ENCODE measurements at regions not wholly inside any gene's neighbourhood (a gene's known extent, or its start where the extent isn't known, plus 50 kb on each side); places are given as distances from the start of the nearest gene placed in this dataset.

DNA sequence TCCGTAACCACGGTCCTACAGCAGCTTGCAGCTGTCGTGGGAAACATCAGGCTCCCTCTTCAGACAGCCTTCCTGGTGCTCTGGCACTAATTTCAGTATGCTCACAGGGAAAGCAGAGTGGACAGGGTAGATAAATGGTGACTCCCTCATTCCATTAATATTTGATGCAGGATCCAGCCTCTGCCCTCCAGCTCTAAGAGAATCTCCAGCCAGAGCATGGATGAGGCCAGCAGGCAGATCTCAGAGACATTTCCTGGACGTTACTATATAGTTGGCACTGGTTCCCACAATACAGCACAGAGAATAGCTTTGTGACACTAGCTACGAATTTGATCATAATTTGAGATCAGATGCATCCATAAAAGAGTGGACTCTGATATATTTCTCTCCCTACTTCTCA is 341.4 kb downstream of the LIG4 start:
- H3K9me2 ChIP-seq (replicated peaks; ENCODE audit: insufficient read depth, low read length): no peaks in the 10 kb centered on the region
- H3K36me3 ChIP-seq (ENCODE audit: low read length): no peaks in the 10 kb centered on the region
- H3K4me3 ChIP-seq (ENCODE audit: insufficient read depth, low read length, poor library complexity, severe bottlenecking): no peak overlapping the region

DNA sequence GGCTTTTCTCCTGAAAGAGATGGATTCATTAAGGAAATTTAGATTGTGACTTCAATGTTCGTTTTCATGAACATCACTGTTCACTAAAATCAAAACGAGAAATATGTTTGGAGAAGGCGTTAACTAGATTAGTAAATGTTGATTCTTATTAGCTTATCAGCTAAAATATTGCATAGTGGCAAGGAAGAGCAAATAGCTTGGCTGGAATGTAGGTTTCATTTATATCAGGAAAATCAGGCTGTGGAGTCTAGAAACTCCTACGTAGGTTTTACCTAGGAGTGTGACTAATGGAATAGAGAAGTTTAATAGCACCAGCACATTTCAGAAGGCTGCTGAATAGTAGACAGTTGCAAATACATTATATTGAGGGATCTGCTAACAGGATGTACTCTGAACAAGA is 344.9 kb downstream of the LIG4 start:
- H3K4me2 ChIP-seq (ENCODE audit: low read depth, low read length, poor library complexity, severe bottlenecking): no peak overlapping the region
- no peaks in the 10 kb centered on the region for H3F3A ChIP-seq (ENCODE audit: insufficient read depth)
- H3K4me3 ChIP-seq (ENCODE audit: insufficient read depth, low read length, poor library complexity, severe bottlenecking): no peak overlapping the region
- H3K27ac ChIP-seq (ENCODE audit: low read depth, low read length): no peak overlapping the region
- no peaks in the 10 kb centered on the region for H3K27me3 ChIP-seq (ENCODE audit: low read length)
- no peak overlapping the region for H3K9ac ChIP-seq (ENCODE audit: low read length)
- no peaks in the 10 kb centered on the region for H3K79me2 ChIP-seq (ENCODE audit: insufficient read depth, low read length)
- H3K36me3 ChIP-seq (ENCODE audit: low read length): no peaks in the 10 kb centered on the region
- H4K20me1 ChIP-seq (ENCODE audit: low read depth, low read length): no peaks in the 10 kb centered on the region
- no peak overlapping the region for H2AFZ ChIP-seq (ENCODE audit: low read depth, low read length, severe bottlenecking)
- no peaks in the 10 kb centered on the region for H3K9me2 ChIP-seq (replicated peaks; ENCODE audit: insufficient read depth, low read length)
- TF ChIP-seq, protein P1, sequence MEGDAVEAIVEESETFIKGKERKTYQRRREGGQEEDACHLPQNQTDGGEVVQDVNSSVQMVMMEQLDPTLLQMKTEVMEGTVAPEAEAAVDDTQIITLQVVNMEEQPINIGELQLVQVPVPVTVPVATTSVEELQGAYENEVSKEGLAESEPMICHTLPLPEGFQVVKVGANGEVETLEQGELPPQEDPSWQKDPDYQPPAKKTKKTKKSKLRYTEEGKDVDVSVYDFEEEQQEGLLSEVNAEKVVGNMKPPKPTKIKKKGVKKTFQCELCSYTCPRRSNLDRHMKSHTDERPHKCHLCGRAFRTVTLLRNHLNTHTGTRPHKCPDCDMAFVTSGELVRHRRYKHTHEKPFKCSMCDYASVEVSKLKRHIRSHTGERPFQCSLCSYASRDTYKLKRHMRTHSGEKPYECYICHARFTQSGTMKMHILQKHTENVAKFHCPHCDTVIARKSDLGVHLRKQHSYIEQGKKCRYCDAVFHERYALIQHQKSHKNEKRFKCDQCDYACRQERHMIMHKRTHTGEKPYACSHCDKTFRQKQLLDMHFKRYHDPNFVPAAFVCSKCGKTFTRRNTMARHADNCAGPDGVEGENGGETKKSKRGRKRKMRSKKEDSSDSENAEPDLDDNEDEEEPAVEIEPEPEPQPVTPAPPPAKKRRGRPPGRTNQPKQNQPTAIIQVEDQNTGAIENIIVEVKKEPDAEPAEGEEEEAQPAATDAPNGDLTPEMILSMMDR (IDR thresholded peaks at IDR 0.05; ENCODE audit: insufficient read depth, low read length, poor library complexity, severe bottlenecking): no peak
- no peak for TF ChIP-seq EZH2phosphoT487 (conservative IDR thresholded peaks at IDR 0.05; ENCODE audit: low read length)
- no peaks in the 10 kb centered on the region for H3K9me3 ChIP-seq (ENCODE audit: insufficient read depth, low read length)

More for the DNA sequence above, 341.4 kb downstream of the LIG4 start:
- Histone ChIP-seq H4K20me1 (ENCODE audit: low read depth, low read length) (no peaks in the 10 kb centered on the region), H3K4me2 (ENCODE audit: low read depth, low read length, poor library complexity, severe bottlenecking) (no peak overlapping the region), H3K27ac (ENCODE audit: low read depth, low read length) (no peak overlapping the region), H3K9me3 (ENCODE audit: insufficient read depth, low read length) (no peaks in the 10 kb centered on the region), H3K27me3 (ENCODE audit: low read length) (no peaks in the 10 kb centered on the region), H3F3A (ENCODE audit: insufficient read depth) (no peaks in the 10 kb centered on the region), H2AFZ (ENCODE audit: low read depth, low read length, severe bottlenecking) (no peak overlapping the region), H3K9ac (ENCODE audit: low read length) (no peak overlapping the region), H3K79me2 (ENCODE audit: insufficient read depth, low read length) (no peaks in the 10 kb centered on the region)
- TF ChIP-seq, protein P1 (IDR thresholded peaks at IDR 0.05; ENCODE audit: insufficient read depth, low read length, poor library complexity, severe bottlenecking): no peak
- no peak for TF ChIP-seq EZH2phosphoT487 (conservative IDR thresholded peaks at IDR 0.05; ENCODE audit: low read length)

DNA sequence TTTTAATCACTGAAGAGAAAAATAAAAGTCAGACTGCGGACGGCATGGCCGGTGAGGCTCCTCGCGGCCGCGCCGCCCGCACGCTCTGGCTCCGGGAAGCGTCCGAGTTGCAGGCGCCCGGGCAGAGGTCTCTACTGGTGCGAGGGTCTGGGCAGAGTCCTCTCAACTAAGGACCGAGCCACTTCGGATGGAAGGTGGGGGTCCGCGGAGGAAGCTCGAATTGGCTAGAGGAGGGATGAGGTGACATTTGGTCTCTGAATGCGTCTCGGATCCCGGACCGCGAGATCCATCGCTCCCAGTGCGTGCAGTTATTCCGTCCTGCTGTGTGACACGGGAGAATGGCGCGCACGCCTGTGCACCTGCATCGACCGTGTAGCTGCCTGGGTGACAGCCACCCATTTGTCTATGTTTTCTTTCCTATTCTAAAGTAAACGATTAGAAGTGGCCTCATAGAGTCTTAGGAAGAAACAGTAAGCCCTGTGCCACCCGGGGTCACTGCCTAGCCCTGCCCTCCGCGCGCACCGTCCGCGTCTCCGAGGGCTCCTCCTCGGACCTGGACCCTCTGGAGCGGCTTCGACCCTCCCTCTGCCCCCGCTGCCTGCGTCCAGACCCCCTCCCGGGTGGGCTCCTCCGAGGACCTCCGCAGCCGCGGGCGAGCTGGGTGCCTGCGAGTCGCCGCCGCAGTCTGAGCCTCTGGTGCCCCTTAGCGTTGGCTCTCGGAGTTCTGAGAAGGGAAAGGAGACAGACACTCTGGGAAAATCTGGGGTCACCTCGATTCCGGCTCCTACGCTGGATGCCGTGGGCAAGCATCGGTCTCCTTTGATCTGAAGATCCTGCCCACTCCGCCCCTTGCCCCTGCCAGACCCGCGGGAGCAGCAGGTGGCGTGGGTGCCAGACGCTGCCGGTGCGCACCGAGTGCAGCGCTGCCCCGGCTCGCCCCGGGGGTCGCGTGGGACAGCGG is 347.4 kb downstream of the LIG4 start:
- Histone ChIP-seq H3K27me3 (ENCODE audit: low read length) (no peaks in the 10 kb centered on the region), H3K36me3 (ENCODE audit: low read length) (no peaks in the 10 kb centered on the region), H3K9me2 (replicated peaks; ENCODE audit: insufficient read depth, low read length) (no peaks in the 10 kb centered on the region), H2AFZ (ENCODE audit: low read depth, low read length, severe bottlenecking) (no peak overlapping the region), H3K9ac (ENCODE audit: low read length) (no peak overlapping the region), H3K79me2 (ENCODE audit: insufficient read depth, low read length) (no peaks in the 10 kb centered on the region), H3K4me2 (ENCODE audit: low read depth, low read length, poor library complexity, severe bottlenecking) (no peak overlapping the region), H3F3A (ENCODE audit: insufficient read depth) (no peaks in the 10 kb centered on the region), H3K9me3 (ENCODE audit: insufficient read depth, low read length) (no peaks in the 10 kb centered on the region), H4K20me1 (ENCODE audit: low read depth, low read length) (no peaks in the 10 kb centered on the region), H3K27ac (ENCODE audit: low read depth, low read length) (no peak overlapping the region), H3K4me3 (ENCODE audit: insufficient read depth, low read length, poor library complexity, severe bottlenecking) (no peak overlapping the region)
- no peak for TF ChIP-seq EZH2phosphoT487 (conservative IDR thresholded peaks at IDR 0.05; ENCODE audit: low read length)

All from SU-DHL-6 (cell line).